ENCODE measurements at regions not wholly inside any gene's neighbourhood (a gene's known extent, or its start where the extent isn't known, plus 50 kb on each side); places are given as distances from the start of the nearest gene placed in this dataset.

GRCh38 chr2:30310371-30310770 is 79.0 kb downstream of the LBH start:
- TF ChIP-seq CTCF (IDR thresholded peaks at IDR 0.05; ENCODE audit: insufficient read depth, low read length, poor library complexity, severe bottlenecking) (no peak), EZH2phosphoT487 (conservative IDR thresholded peaks at IDR 0.05; ENCODE audit: low read length) (no peak)
